Erythroblast (primary cell): ENCODE measurements at regions not wholly inside any gene's neighbourhood (a gene's known extent, or its start where the extent isn't known, plus 50 kb on each side); places are given as distances from the start of the nearest gene placed in this dataset.

ENCODE experiments used
- GATA1 ChIP-seq: IDR thresholded peaks from 2 replicates; pipeline ENCODE4 v1.6.1; 2011; ENCODE audit warnings: low read depth, mild to moderate bottlenecking, control low read depth, low read length, moderate library complexity
- POLR2A ChIP-seq: IDR thresholded peaks from 2 replicates; pipeline ENCODE4 v1.6.1; 2011; ENCODE audit warnings: mild to moderate bottlenecking, low read length

- TF ChIP-seq POLR2A, result no peak
- no peak for TF ChIP-seq GATA1
Measured at GRCh38 chr13:47374741-47375140, 477.9 kb upstream of the HTR2A start.
